Suprapubic skin (tissue), 4 donors: ENCODE measurements at regions not wholly inside any gene's neighbourhood (a gene's known extent, or its start where the extent isn't known, plus 50 kb on each side); places are given as distances from the start of the nearest gene placed in this dataset.

Experiments used
- DNase-seq, 2 donors: peaks; one replicate each; pipeline ENCODE4 v3.0.0-alpha.2; 2019; ENCODE audit warnings: low spot score in 2 of 2
- H3K27ac ChIP-seq: fragments of 200-600 bp; sonication (generic); one replicate; pipeline ENCODE4 v1.5.1; 2019
- H3K27me3 ChIP-seq: fragments of 200-600 bp; sonication (generic); one replicate; pipeline ENCODE4 v1.5.1; 2019
- H3K36me3 ChIP-seq: fragments of 200-600 bp; sonication (generic); one replicate; pipeline ENCODE4 v1.5.1; 2019
- H3K4me1 ChIP-seq: fragments of 200-600 bp; sonication (generic); one replicate; pipeline ENCODE4 v1.5.1; 2019
- H3K4me3 ChIP-seq: fragments of 200-600 bp; sonication (generic); one replicate; pipeline ENCODE4 v1.5.1; 2019; ENCODE audit warnings: mild to moderate bottlenecking
- H3K9me3 ChIP-seq: fragments of 200-600 bp; sonication (generic); one replicate; pipeline ENCODE4 v1.5.1; 2019
- CTCF ChIP-seq, 2 donors: fragments of 200-600 bp in 1 of 2; fragments of 450-650 bp in 1 of 2; sonication (generic) in 1 of 2; IDR thresholded peaks; one replicate each; pipeline ENCODE4 v1.5.1; 2016 to 2019; ENCODE audit warnings: antibody characterized with exemption in 2 of 2, mild to moderate bottlenecking in 1 of 2, moderate library complexity in 1 of 2
- EP300 ChIP-seq: sonication (generic); formaldehyde crosslinking; IDR thresholded peaks from one replicate; pipeline ENCODE4 v1.6.1; 2017; ENCODE audit warnings: antibody characterized with exemption
- POLR2A ChIP-seq, 2 donors: fragments of 450-650 bp; IDR thresholded peaks; one replicate each; pipeline ENCODE4 v1.6.1; 2017; ENCODE audit warnings: antibody characterized with exemption in 2 of 2, mild to moderate bottlenecking in 2 of 2, moderate library complexity in 2 of 2
- POLR2AphosphoS5 ChIP-seq, 3 donors: sonication (generic); formaldehyde crosslinking; IDR thresholded peaks; one replicate each; pipeline ENCODE4 v1.6.1; 2017; ENCODE audit warnings: antibody characterized with exemption in 3 of 3
- WGBS: methylation state at CpG from one replicate; pipeline ENCODE4 v1.1.5; 2018; 5-methylcytosine and 5-hydroxymethylcytosine counted together

GRCh38 chr2:126482582-126483464 is 173.1 kb upstream of the GYPC start:
- no peak for DNase-seq
- Histone ChIP-seq H3K36me3 (no peaks in the 10 kb centered on the region), H3K27ac (no peak overlapping the region), H3K27me3 (no peaks in the 10 kb centered on the region), H3K4me1 (no peaks in the 10 kb centered on the region), H3K9me3 (no peaks in the 10 kb centered on the region), H3K4me3 (no peak overlapping the region)
- 86% methylated on average over 19 of the region's 19 CpGs for WGBS
- no peak for TF ChIP-seq POLR2A (IDR thresholded peaks at IDR 0.05)

DNA sequence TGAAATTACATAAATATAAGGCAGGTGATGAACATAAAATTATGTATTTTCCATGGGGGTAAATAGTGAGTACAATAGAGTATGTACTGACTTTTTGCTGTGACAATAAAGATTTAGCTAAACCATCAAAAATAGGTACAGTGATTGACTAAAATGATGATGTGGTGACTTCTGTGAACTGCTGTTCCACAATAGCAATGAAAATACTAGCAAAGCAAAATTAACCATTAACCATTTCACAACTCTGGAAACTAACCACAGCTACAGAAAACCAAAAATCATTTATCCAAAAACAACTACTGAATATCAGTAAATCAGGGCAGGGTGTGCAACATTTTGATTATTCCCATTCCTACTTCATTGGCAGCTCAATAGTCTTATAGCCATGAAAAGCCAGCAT is 161.4 kb upstream of the GYPC start:
- TF ChIP-seq EP300 = no peak
- no peak for TF ChIP-seq CTCF (IDR thresholded peaks at IDR 0.05)
- no peak for TF ChIP-seq POLR2A (IDR thresholded peaks at IDR 0.05)
- TF ChIP-seq POLR2AphosphoS5 (IDR thresholded peaks at IDR 0.05) = no peak
- Histone ChIP-seq H3K4me1 (no peaks in the 10 kb centered on the region), H3K9me3 (peaks cover 4% of the 10 kb centered on the region), H3K27ac (no peak overlapping the region), H3K27me3 (no peaks in the 10 kb centered on the region), H3K4me3 (no peak overlapping the region), H3K36me3 (no peaks in the 10 kb centered on the region)
- no peak for DNase-seq

DNA sequence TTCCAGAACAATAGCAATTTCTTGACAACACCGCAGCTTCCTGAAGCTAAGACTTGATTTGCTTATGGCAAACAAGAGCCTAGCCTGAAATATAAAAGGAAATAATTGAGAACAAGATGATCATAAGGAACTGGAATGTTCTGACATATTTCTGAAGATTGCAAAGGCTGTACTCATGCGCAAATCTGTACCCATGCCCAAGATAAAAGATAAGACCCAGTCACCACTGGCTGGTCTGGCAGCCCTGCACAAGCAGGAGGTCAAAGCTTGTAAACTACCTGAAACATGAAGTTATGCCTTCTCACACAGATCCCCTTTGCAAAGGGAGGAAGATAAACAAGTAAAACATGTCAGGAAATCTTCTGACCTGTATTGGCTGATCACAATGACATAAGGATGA is 160.8 kb upstream of the GYPC start:
- WGBS = 79% methylated on average over 2 of the region's 2 CpGs
- H3K4me1 ChIP-seq = no peaks in the 10 kb centered on the region
- H3K27ac ChIP-seq = no peak overlapping the region
- DNase-seq = no peak
- no peaks in the 10 kb centered on the region for H3K36me3 ChIP-seq
- H3K27me3 ChIP-seq = no peaks in the 10 kb centered on the region
- TF ChIP-seq CTCF (IDR thresholded peaks at IDR 0.05) = no peak
- no peak for TF ChIP-seq POLR2AphosphoS5 (IDR thresholded peaks at IDR 0.05)
- no peak for TF ChIP-seq POLR2A (IDR thresholded peaks at IDR 0.05)
- TF ChIP-seq EP300 = no peak
- no peak overlapping the region for H3K4me3 ChIP-seq
- H3K9me3 ChIP-seq = peaks cover 4% of the 10 kb centered on the region

DNA sequence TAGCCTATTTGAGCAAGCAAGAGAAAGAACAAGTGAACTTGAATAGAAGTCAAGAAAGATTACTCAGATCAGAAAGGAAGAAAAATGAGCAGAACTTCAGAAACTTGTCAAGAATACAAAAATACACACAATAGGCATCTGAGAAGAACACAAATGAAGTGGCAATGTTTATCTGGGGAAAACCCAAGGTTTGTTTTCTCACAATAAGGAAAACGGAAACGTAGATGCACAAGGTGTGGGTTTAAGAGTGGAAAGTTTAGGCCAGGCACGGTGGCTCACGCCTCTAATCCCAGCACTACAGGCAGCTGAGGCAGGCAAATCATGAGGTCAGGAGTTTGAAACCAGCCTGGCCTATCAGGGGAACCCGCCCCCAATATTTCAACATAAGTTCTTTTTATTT is 159.5 kb upstream of the GYPC start:
- H3K9me3 ChIP-seq = peaks cover 4% of the 10 kb centered on the region
- no peak for TF ChIP-seq EP300
- TF ChIP-seq POLR2A (IDR thresholded peaks at IDR 0.05) = no peak
- no peak for TF ChIP-seq POLR2AphosphoS5 (IDR thresholded peaks at IDR 0.05)
- no peak for TF ChIP-seq CTCF (IDR thresholded peaks at IDR 0.05)
- H3K4me1 ChIP-seq = no peaks in the 10 kb centered on the region
- no peak overlapping the region for H3K27ac ChIP-seq
- DNase-seq = no peak
- H3K27me3 ChIP-seq = no peaks in the 10 kb centered on the region
- WGBS = 97% methylated on average over 5 of the region's 5 CpGs
- no peaks in the 10 kb centered on the region for H3K36me3 ChIP-seq
- H3K4me3 ChIP-seq = no peak overlapping the region

DNA sequence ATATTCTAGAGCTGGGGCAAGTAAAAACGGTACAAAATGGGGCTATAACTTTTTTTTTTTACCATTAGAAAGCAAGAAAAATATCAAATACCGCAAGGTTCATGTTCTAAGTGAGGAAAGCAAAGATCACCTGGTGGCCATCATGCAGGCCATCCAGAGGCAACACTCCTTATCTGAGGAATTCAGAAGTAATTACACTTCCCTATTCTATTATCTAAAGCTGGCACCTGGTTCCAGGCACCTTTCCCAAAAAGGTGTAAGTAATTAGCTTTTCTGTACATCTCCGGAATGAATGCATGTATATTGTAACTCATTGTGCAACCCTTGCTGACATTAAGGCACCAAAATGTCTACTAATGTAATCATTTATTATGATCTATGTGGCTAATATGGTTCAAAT is 152.5 kb upstream of the GYPC start:
- Histone ChIP-seq H3K27me3 (no peaks in the 10 kb centered on the region), H3K9me3 (no peaks in the 10 kb centered on the region), H3K27ac (no peak overlapping the region), H3K36me3 (no peaks in the 10 kb centered on the region), H3K4me1 (no peaks in the 10 kb centered on the region), H3K4me3 (no peak overlapping the region)
- TF ChIP-seq POLR2AphosphoS5 (IDR thresholded peaks at IDR 0.05) (no peak), POLR2A (IDR thresholded peaks at IDR 0.05) (no peak)
- WGBS = 71% methylated on average over 3 of the region's 3 CpGs
- DNase-seq = no peak

DNA sequence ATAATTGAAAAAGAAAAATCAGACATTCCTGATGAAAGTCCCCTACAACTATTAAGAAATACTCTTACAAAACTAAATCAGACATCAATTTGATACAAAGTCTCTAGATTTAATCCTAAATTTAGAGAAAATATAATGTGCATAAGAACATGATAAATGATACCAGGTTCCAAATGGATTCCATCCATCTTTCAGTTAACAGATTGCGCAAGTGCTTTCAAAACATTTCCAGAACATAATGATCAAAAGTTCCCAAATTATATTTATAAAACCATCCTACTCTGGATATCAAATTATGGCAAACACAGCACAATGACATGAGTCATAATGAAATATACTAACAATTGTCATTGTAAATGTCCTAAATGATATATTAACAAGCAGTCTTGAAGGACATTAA is 151.0 kb upstream of the GYPC start:
- H3K4me3 ChIP-seq = no peak overlapping the region
- no peak for DNase-seq
- no peak overlapping the region for H3K27ac ChIP-seq
- no peaks in the 10 kb centered on the region for H3K9me3 ChIP-seq
- H3K27me3 ChIP-seq = no peaks in the 10 kb centered on the region
- TF ChIP-seq POLR2A (IDR thresholded peaks at IDR 0.05) (no peak), CTCF (IDR thresholded peaks at IDR 0.05) (no peak), POLR2AphosphoS5 (IDR thresholded peaks at IDR 0.05) (no peak), EP300 (no peak)
- no peaks in the 10 kb centered on the region for H3K4me1 ChIP-seq
- WGBS = 98% methylated on average over 1 of the region's 1 CpG
- H3K36me3 ChIP-seq = no peaks in the 10 kb centered on the region
